KMS-11 (cell line): ENCODE measurements at regions not wholly inside any gene's neighbourhood (a gene's known extent, or its start where the extent isn't known, plus 50 kb on each side); places are given as distances from the start of the nearest gene placed in this dataset.

Source experiments
- H2AFZ ChIP-seq: fragments of 200-600 bp; sonication (generic); 2 replicates; pipeline ENCODE4 v1.6.1; 2016; ENCODE audit warnings: antibody characterized with exemption, mixed run types, low read depth
- H3K27ac ChIP-seq: fragments of 200-600 bp; sonication (generic); 2 replicates; pipeline ENCODE4 v1.6.1; 2016; ENCODE audit warnings: mild to moderate bottlenecking, mixed run types
- H3K27me3 ChIP-seq: fragments of 200-600 bp; sonication (generic); 2 replicates; pipeline ENCODE4 v1.6.1; 2017; ENCODE audit warnings: mild to moderate bottlenecking, low read depth, mixed run types, moderate library complexity; ENCODE audit not compliant: insufficient read depth
- H3K36me3 ChIP-seq: fragments of 200-600 bp; sonication (generic); 2 replicates; pipeline ENCODE4 v1.6.1; 2017; ENCODE audit warnings: mild to moderate bottlenecking, mixed run types; ENCODE audit not compliant: insufficient read depth
- H3K4me1 ChIP-seq: fragments of 200-600 bp; sonication (generic); 2 replicates; pipeline ENCODE4 v1.6.1; 2016; ENCODE audit warnings: mild to moderate bottlenecking, low read depth, mixed run types; ENCODE audit not compliant: poor library complexity, severe bottlenecking
- H3K4me2 ChIP-seq: fragments of 200-600 bp; sonication (generic); 2 replicates; pipeline ENCODE4 v1.7.0; 2016; ENCODE audit warnings: mild to moderate bottlenecking, mixed run types
- H3K4me3 ChIP-seq: fragments of 200-600 bp; sonication (generic); IDR thresholded peaks from 2 replicates; pipeline ENCODE4 v1.6.1; 2017; ENCODE audit warnings: low read depth, low read length, mixed read lengths; ENCODE audit not compliant: insufficient read depth
- H3K79me2 ChIP-seq: fragments of 200-600 bp; sonication (generic); 2 replicates; pipeline ENCODE4 v1.6.1; 2016; ENCODE audit warnings: low read depth, mixed run types; ENCODE audit not compliant: insufficient read depth
- H3K9ac ChIP-seq: fragments of 200-600 bp; sonication (generic); 2 replicates; pipeline ENCODE4 v1.6.1; 2016; ENCODE audit warnings: mild to moderate bottlenecking, mixed run types
- H4K20me1 ChIP-seq: fragments of 200-600 bp; sonication (generic); 2 replicates; pipeline ENCODE4 v1.6.1; 2016; ENCODE audit warnings: mild to moderate bottlenecking, mixed run types; ENCODE audit not compliant: insufficient read depth
- TF ChIP-seq, protein P1 (sequence below): fragments of 200-600 bp; sonication (generic); conservative IDR thresholded peaks from 2 replicates; pipeline ENCODE4 v1.6.1; 2017; ENCODE audit warnings: low read depth, mild to moderate bottlenecking, antibody characterized with exemption, low read length, moderate library complexity, mixed read lengths

DNA sequence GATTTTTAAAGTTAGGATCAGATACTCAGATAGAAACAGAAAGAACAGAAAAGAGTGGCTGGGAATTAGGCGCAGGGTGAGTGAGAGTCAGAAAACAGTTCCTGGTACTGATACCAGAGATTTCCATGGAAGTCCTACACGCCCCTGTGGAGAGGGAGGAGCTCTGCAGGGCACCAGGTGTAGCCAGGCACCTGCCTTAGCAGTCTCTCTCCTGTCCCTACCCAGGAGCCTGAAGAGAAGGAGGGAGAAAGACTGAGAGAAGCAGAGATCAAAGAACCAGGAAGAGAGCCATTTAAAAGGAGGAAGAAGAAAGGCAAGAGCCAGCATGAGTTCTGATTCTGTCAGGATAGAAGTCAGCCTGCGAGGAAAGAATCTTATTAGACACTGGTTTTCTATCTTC lies 65.0 kb downstream of the CBLN1 start:
- Histone ChIP-seq H3K36me3 (no peaks in the 10 kb centered on the region), H3K4me2 (no peak overlapping the region), H2AFZ (no peak overlapping the region), H3K79me2 (no peaks in the 10 kb centered on the region), H3K9ac (no peak overlapping the region), H3K4me3 (no peak overlapping the region), H3K27me3 (no peaks in the 10 kb centered on the region), H3K4me1 (no peaks in the 10 kb centered on the region), H4K20me1 (no peaks in the 10 kb centered on the region), H3K27ac (no peak overlapping the region)
- TF ChIP-seq, protein P1, sequence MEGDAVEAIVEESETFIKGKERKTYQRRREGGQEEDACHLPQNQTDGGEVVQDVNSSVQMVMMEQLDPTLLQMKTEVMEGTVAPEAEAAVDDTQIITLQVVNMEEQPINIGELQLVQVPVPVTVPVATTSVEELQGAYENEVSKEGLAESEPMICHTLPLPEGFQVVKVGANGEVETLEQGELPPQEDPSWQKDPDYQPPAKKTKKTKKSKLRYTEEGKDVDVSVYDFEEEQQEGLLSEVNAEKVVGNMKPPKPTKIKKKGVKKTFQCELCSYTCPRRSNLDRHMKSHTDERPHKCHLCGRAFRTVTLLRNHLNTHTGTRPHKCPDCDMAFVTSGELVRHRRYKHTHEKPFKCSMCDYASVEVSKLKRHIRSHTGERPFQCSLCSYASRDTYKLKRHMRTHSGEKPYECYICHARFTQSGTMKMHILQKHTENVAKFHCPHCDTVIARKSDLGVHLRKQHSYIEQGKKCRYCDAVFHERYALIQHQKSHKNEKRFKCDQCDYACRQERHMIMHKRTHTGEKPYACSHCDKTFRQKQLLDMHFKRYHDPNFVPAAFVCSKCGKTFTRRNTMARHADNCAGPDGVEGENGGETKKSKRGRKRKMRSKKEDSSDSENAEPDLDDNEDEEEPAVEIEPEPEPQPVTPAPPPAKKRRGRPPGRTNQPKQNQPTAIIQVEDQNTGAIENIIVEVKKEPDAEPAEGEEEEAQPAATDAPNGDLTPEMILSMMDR = no peak

DNA sequence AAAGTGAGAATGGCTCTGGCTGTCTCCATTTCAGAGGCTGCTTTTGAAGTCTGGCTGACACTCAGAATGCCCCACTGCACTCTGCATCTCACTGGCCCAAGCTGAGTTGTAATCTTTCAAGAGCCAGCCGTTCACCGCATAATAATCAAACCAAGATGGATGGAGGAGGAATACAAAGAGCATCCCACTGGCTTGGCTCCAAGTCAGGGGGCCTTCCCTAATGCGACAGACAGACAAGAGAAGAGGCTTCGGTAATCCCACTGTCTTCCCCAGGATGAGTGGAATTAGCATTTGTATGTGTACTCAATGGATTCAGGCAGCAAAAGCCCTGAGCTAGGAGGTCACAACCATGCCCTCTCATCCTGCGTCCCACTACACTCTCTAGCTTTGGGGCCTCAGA lies 68.0 kb downstream of the CBLN1 start:
- Histone ChIP-seq H4K20me1 (no peaks in the 10 kb centered on the region), H3K79me2 (no peaks in the 10 kb centered on the region), H3K4me3 (no peak overlapping the region), H3K4me2 (no peak overlapping the region), H3K27me3 (no peaks in the 10 kb centered on the region), H3K9ac (no peak overlapping the region), H3K4me1 (no peaks in the 10 kb centered on the region), H2AFZ (no peak overlapping the region), H3K36me3 (no peaks in the 10 kb centered on the region), H3K27ac (no peak overlapping the region)
- TF ChIP-seq, protein P1 = no peak

DNA sequence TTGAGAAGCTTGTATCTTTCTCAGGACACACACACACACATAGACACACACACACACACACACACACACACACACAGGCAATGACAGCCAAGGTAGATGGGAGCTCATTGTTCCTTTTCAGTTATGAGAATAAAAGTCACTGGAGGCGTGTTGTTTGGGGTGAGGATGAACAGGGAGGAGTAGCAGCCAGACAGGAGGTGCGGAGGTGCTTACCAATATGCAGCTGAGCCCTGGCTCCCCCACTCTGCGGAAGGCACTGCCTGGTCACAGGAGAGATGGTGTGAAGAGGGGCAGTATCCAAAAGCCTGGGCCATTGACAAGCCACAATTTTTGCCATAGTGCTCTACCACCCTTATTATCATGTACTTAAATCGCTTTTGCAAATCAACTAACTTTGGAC lies 77.4 kb downstream of the CBLN1 start:
- no peaks in the 10 kb centered on the region for H3K36me3 ChIP-seq
- no peak overlapping the region for H3K9ac ChIP-seq
- no peak overlapping the region for H3K27ac ChIP-seq
- H3K79me2 ChIP-seq = no peaks in the 10 kb centered on the region
- no peaks in the 10 kb centered on the region for H3K27me3 ChIP-seq
- no peak overlapping the region for H2AFZ ChIP-seq
- no peak overlapping the region for H3K4me2 ChIP-seq
- no peaks in the 10 kb centered on the region for H4K20me1 ChIP-seq
- H3K4me3 ChIP-seq = no peak overlapping the region
- TF ChIP-seq, protein P1 = no peak
- no peaks in the 10 kb centered on the region for H3K4me1 ChIP-seq

DNA sequence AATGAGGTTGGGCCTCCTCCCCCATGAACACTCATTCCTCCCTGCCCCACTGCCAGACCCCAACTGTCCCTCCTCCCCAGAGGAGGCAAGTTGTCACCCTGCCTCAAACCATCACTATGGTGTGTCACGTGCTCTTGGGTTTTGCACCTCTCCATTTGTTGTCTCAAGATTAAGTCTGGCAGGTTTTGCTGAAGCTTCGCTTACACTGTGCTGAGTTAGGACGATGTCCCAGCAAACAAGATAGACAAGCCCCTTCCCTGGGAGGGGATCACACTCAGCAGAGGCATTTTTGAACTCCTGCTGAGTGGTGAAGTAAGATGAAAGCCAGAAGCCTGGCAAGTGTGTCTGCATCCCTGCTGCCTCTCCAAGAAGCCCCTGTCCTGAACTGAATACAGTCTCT lies 78.3 kb downstream of the CBLN1 start:
- TF ChIP-seq, protein P1 = no peak
- no peak overlapping the region for H3K27ac ChIP-seq
- H2AFZ ChIP-seq = no peak overlapping the region
- no peak overlapping the region for H3K9ac ChIP-seq
- no peak overlapping the region for H3K4me3 ChIP-seq
- no peaks in the 10 kb centered on the region for H3K27me3 ChIP-seq
- H3K4me2 ChIP-seq = no peak overlapping the region
- no peaks in the 10 kb centered on the region for H3K4me1 ChIP-seq
- H3K36me3 ChIP-seq = no peaks in the 10 kb centered on the region
- H4K20me1 ChIP-seq = no peaks in the 10 kb centered on the region
- no peaks in the 10 kb centered on the region for H3K79me2 ChIP-seq

DNA sequence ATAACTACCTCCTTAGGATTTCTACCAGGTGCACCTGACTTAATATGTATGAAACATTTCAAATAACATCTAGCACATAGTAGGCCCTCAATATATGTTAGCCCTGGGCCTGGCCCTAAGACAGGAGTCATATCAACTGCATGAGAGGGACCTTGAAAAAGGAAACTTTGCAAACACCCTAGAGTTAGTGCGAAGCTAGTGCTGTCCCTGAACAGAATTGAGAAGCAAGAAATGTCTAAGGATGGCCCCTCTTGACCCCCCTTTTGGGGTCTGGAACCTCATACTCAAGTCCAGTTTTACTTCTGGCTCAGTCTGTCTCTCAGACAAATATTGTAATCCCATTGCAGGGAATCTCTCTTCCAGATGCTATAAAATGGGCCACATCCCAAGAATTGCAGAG lies 80.5 kb downstream of the CBLN1 start:
- H4K20me1 ChIP-seq = no peaks in the 10 kb centered on the region
- no peaks in the 10 kb centered on the region for H3K27me3 ChIP-seq
- H3K9ac ChIP-seq = no peak overlapping the region
- no peaks in the 10 kb centered on the region for H3K36me3 ChIP-seq
- no peak overlapping the region for H3K27ac ChIP-seq
- H3K4me3 ChIP-seq = no peak overlapping the region
- no peaks in the 10 kb centered on the region for H3K79me2 ChIP-seq
- H2AFZ ChIP-seq = no peak overlapping the region
- no peak overlapping the region for H3K4me2 ChIP-seq
- TF ChIP-seq, protein P1 = no peak
- H3K4me1 ChIP-seq = no peaks in the 10 kb centered on the region
